Neural cell (in vitro differentiated cells): ENCODE measurements at regions not wholly inside any gene's neighbourhood (a gene's known extent, or its start where the extent isn't known, plus 50 kb on each side); places are given as distances from the start of the nearest gene placed in this dataset.

ENCODE experiments used
- CTCF ChIP-seq: fragments of 450-650 bp; IDR thresholded peaks from 2 replicates; pipeline ENCODE4 v1.5.1; 2014; ENCODE audit warnings: antibody characterized with exemption, mild to moderate bottlenecking, moderate library complexity; ENCODE audit not compliant: poor library complexity, severe bottlenecking
- EP300 ChIP-seq: fragments of 450-650 bp; conservative IDR thresholded peaks from 2 replicates; pipeline ENCODE4 v1.6.1; 2014; ENCODE audit warnings: antibody characterized with exemption, mild to moderate bottlenecking, moderate library complexity; ENCODE audit not compliant: poor library complexity, severe bottlenecking
- EZH2 ChIP-seq: fragments of 200-600, 300-800 bp; shearing (Covaris generic), sonication (generic); IDR thresholded peaks from 2 replicates; pipeline ENCODE4 v1.6.1; 2014; ENCODE audit warnings: antibody characterized with exemption, low read length, borderline replicate concordance, mild to moderate bottlenecking; ENCODE audit not compliant: insufficient read depth, poor library complexity, severe bottlenecking
- MXI1 ChIP-seq: fragments of 450-650 bp; conservative IDR thresholded peaks from 2 replicates; pipeline ENCODE4 v1.6.1; 2014; ENCODE audit warnings: antibody characterized with exemption, mild to moderate bottlenecking; ENCODE audit not compliant: poor library complexity, severe bottlenecking
- POLR2AphosphoS5 ChIP-seq: IDR thresholded peaks from 2 replicates; pipeline ENCODE4 v1.6.1; 2012
- RAD21 ChIP-seq: fragments of 450-650 bp; conservative IDR thresholded peaks from 2 replicates; pipeline ENCODE4 v1.6.1; 2014; ENCODE audit warnings: antibody characterized with exemption, mild to moderate bottlenecking, moderate library complexity
- REST ChIP-seq: IDR thresholded peaks from 2 replicates; pipeline ENCODE4 v1.6.1; 2012; ENCODE audit warnings: borderline replicate concordance
- SMC3 ChIP-seq: fragments of 450-650 bp; conservative IDR thresholded peaks from 2 replicates; pipeline ENCODE4 v1.6.1; 2014; ENCODE audit warnings: antibody characterized with exemption, mild to moderate bottlenecking, moderate library complexity; ENCODE audit not compliant: poor library complexity
- TAF1 ChIP-seq: IDR thresholded peaks from 2 replicates; pipeline ENCODE4 v1.6.1; 2012; ENCODE audit warnings: low read depth

- TF ChIP-seq MXI1, result no peak
- no peak for TF ChIP-seq EZH2
- no peak for TF ChIP-seq CTCF
- no peak for TF ChIP-seq POLR2AphosphoS5
- no peak for TF ChIP-seq EP300
- TF ChIP-seq REST, result no peak
- TF ChIP-seq RAD21, result no peak
- no peak for TF ChIP-seq SMC3
- no peak for TF ChIP-seq TAF1
These were observed 59.6 kb upstream of the ADGRA1 start for GRCh38 chr10:133028158-133028557.
